Heart left ventricle (tissue), 16 donors: ENCODE measurements at regions not wholly inside any gene's neighbourhood (a gene's known extent, or its start where the extent isn't known, plus 50 kb on each side); places are given as distances from the start of the nearest gene placed in this dataset.

Experiments used
- ATAC-seq, 4 donors: fragments of 200-7000 bp; cut with Tn5 transposase; one replicate each; pipeline ENCODE4 v1.9.1; 2020 to 2022; ENCODE audit warnings: moderate library complexity in 4 of 4, mild to moderate bottlenecking in 3 of 4, moderate number of reproducible peaks in 1 of 4
- DNase-seq, 5 donors: peaks; one replicate each; pipeline ENCODE4 v3.0.0-alpha.2; 2020
- H3K27ac ChIP-seq, 12 donors: fragments of 200-600 bp; sonication (generic) in 4 of 12; one replicate each; pipeline versions ENCODE4 v1.5.0 to v1.8.0; 2016 to 2022; ENCODE audit warnings: mild to moderate bottlenecking in 2 of 12
- H3K27me3 ChIP-seq, 9 donors: fragments of 200-600 bp; sonication (generic) in 2 of 9; one replicate each; pipeline versions ENCODE4 v1.5.1 to v1.8.0; 2016 to 2022; ENCODE audit warnings: mild to moderate bottlenecking in 3 of 9
- H3K36me3 ChIP-seq, 9 donors: fragments of 200-600 bp; sonication (generic) in 2 of 9; one replicate each; pipeline versions ENCODE4 v1.5.0 to v1.8.0; 2018 to 2022; ENCODE audit warnings: mild to moderate bottlenecking in 2 of 9
- H3K4me1 ChIP-seq, 12 donors: fragments of 200-600 bp; sonication (generic) in 4 of 12; one replicate each; pipeline versions ENCODE4 v1.5.0 to v1.8.0; 2016 to 2022; ENCODE audit warnings: mild to moderate bottlenecking in 3 of 12
- H3K4me3 ChIP-seq, 12 donors: fragments of 200-600 bp; sonication (generic) in 4 of 12; one replicate each; pipeline versions ENCODE4 v1.5.0 to v1.8.0; 2017 to 2022; ENCODE audit warnings: mild to moderate bottlenecking in 9 of 12, moderate library complexity in 4 of 12
- H3K9me3 ChIP-seq, 12 donors: fragments of 200-600 bp; sonication (generic) in 4 of 12; one replicate each; pipeline versions ENCODE4 v1.5.0 to v1.8.0; 2016 to 2022; ENCODE audit warnings: mild to moderate bottlenecking in 1 of 12
- POLR2A ChIP-seq, 2 donors: fragments of 450-650 bp; IDR thresholded peaks; one replicate each; pipeline ENCODE4 v1.6.1; 2017; ENCODE audit warnings: antibody characterized with exemption in 2 of 2, mild to moderate bottlenecking in 2 of 2, moderate library complexity in 2 of 2
- WGBS, 4 donors: extraction: QIAGEN DNeasy Blood & Tissue Kit in 2 of 4; methylation state at CpG; one replicate each; pipeline versions ENCODE4 v1.1.5 to v1.1.7; 2013 to 2018; 5-methylcytosine and 5-hydroxymethylcytosine counted together
- intact Hi-C, 10 donors: fragments of 100-400 bp; cut with DNase I; formaldehyde crosslinking; loops; one replicate each; pipeline versions ENCODE4 v1.11.1 to v1.14.2; 2022
- TF ChIP-seq, protein P1 (sequence below), 12 donors: fragments of 200-600 bp; sonication (generic) in 4 of 12; IDR thresholded peaks; one replicate each; pipeline versions ENCODE4 v1.5.0 to v1.8.0; 2018 to 2022; ENCODE audit warnings: antibody characterized with exemption in 12 of 12, mild to moderate bottlenecking in 5 of 12
- donor health status: ischemic (EF 13 %, LVEDD 7.1; RV severe dilation, severe dysfunction).
- donor health status: healthy with polysubstance abuse.
- donor health status: DM: no; HTN: yes; CAD: no.
- donor health status: DM: no; HTN: no; CAD: no.
- donor health status: ischemic (EF 25% LVEDD 6.9; RV normal size, moderate dysfunction).
- donor health status: ischemic (EF 25% LVEDD 5.7; RV mildly dilated, moderate dysfunction).
- donor health status: healthy.
- donor health status: DM: yes; HTN: yes; CAD: no.
- donor health status: ischemic (EF 35%, LVEDD 5.7; RV mildly dilated, moderate dysfunction).
- donor health status: nonischemic (EF 11% LVEDD 7.7; RV severe dilation, severe dysfunction).
- donor health status: DM: yes; HTN: yes; CAD: no.
- donor health status: PGD.
- donor health status: ischemic (EF 29% LVEDD 5.4; RV normal size, mild dysfunction).
- donor health status: nonischemic (EF 23%, LVEDD 6.1; RV moderate dilation, normal function).

DNA sequence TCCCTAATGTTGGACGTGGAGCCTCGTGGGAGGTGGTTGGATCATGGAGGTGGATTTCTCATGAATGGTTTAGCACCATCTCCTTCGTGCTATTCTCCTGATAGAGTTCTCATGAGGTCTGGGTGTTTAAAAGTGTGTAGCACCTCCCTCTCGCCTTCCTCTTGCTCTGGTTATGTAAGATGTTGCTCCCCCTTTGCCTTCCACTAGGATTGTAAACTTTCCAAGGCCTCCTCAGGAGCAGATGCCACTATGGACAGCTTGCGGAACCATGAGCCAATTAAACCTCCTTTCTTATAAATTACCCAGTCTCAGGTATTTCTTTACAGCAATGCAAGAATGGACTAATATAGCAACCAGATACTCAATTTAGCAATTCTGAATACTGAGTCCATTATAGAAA is 82.4 kb upstream of the PELI1 start:
- DNase-seq = no peak
- TF ChIP-seq POLR2A (IDR thresholded peaks at IDR 0.05) = no peak
- TF ChIP-seq, protein P1, sequence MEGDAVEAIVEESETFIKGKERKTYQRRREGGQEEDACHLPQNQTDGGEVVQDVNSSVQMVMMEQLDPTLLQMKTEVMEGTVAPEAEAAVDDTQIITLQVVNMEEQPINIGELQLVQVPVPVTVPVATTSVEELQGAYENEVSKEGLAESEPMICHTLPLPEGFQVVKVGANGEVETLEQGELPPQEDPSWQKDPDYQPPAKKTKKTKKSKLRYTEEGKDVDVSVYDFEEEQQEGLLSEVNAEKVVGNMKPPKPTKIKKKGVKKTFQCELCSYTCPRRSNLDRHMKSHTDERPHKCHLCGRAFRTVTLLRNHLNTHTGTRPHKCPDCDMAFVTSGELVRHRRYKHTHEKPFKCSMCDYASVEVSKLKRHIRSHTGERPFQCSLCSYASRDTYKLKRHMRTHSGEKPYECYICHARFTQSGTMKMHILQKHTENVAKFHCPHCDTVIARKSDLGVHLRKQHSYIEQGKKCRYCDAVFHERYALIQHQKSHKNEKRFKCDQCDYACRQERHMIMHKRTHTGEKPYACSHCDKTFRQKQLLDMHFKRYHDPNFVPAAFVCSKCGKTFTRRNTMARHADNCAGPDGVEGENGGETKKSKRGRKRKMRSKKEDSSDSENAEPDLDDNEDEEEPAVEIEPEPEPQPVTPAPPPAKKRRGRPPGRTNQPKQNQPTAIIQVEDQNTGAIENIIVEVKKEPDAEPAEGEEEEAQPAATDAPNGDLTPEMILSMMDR (IDR thresholded peaks at IDR 0.05) = no peak
- Histone ChIP-seq H3K27me3 (no peaks in the 10 kb centered on the region), H3K4me1 (peaks cover 3 to 43% (median 30%) of the 10 kb centered on the region in 12 donors), H3K27ac (no peak overlapping the region), H3K36me3 (no peaks in the 10 kb centered on the region), H3K9me3 (no peaks in the 10 kb centered on the region), H3K4me3 (no peak overlapping the region)
- 82 to 91% (median 85%) methylated on average over 5 of the region's 5 CpGs for WGBS, 4 donors
- ATAC-seq = no peak
- intact Hi-C loops = loop anchor here in 7 of 10 donors (5.0 to 10.0 kb wide), 6 partner anchors 36 to 172 kb away; partner anchors contain the start of gene PELI1 (in 5 of the 7)

DNA sequence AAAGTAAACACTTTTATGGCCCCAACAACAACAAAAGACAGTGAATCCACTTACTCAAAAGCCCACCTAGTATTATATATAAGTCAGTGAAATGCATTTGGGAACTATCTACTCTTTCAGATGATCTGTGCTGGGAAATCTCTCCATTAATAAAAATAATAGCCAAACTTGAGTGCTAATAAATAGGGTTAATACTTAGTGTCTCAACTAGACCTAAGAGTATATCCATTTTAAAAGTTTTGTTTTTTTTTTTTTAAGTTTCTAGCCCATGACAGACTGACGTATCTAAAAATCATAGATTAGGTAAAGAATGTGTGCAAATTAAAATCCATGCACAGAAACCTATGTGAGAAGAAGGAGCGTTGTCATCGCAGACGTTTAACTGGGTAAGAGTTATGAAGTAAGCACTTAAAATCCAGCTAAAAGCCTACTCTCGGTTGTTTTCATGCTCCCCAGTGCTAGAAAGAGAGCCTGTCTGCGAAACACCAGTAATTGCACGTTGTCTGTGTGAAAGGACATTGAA is 83.4 kb upstream of the PELI1 start:
- Histone ChIP-seq H3K36me3 (no peaks in the 10 kb centered on the region), H3K4me3 (peak overlapping the region; percentile 14 to 62 (median 50)), H3K9me3 (no peaks in the 10 kb centered on the region), H3K4me1 (peaks cover 1 to 32% (median 19%) of the 10 kb centered on the region in 12 donors), H3K27ac (peak overlapping the region; percentile 21 to 88 (median 78)), H3K27me3 (no peaks in the 10 kb centered on the region)
- no peak for DNase-seq
- TF ChIP-seq POLR2A (IDR thresholded peaks at IDR 0.05) = no peak
- TF ChIP-seq, protein P1 (IDR thresholded peaks at IDR 0.05) = no peak
- intact Hi-C loops = loop anchor here in 7 of 10 donors (5.0 to 10.0 kb wide), 6 partner anchors 35 to 173 kb away; partner anchors contain the start of gene PELI1 (in 5 of the 7)
- peak in 1 of 4 donors; percentile 16 for ATAC-seq
- 21 to 31% (median 28%) methylated on average over 7 of the region's 7 CpGs for WGBS, 4 donors

DNA sequence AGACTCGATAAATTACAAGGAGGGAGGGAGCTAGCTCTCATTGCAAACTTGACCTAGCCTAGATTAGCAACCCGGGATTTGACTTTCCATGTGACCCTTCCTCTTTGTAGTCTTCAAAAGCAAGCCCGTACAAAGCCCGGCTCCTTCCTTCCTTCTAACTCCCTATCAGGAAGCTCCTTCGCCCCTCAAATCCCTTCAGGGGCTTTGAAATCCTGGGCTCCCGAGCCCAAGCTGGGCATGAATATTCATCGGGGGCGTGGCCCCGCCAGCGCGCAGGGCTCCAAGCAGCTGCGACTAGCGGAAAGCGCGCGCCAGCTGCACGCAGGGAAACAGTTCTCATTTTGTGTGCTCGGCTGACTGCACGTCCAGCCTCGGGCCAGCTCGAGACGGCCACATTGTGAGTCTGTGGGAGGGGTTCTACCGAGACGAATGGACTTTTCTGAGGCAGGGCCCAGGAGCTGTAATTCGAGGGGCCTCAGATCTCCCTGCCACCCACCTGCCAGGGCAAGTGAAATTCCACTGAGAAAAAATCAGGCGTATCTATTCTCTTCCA is 84.0 kb upstream of the PELI1 start:
- intact Hi-C loops = loop anchor here in 7 of 10 donors (5.0 to 10.0 kb wide), 6 partner anchors 34 to 173 kb away; partner anchors contain the start of gene PELI1 (in 5 of the 7)
- peak overlapping the region; percentile 21 to 88 (median 78) for H3K27ac ChIP-seq
- DNase-seq (peak; percentile 86 to 94 (median 87)), ATAC-seq (peak; percentile 94 to 99 (median 98))
- TF ChIP-seq, protein P1 (IDR thresholded peaks at IDR 0.05) = peak in 3 of 12 donors; percentile 10 to 16 (median 13)
- peak in 1 of 2 donors; percentile 62 for TF ChIP-seq POLR2A (IDR thresholded peaks at IDR 0.05)
- no peaks in the 10 kb centered on the region for H3K27me3 ChIP-seq
- peaks cover 0 to 27% (median 15%) of the 10 kb centered on the region in 12 donors for H3K4me1 ChIP-seq
- no peaks in the 10 kb centered on the region for H3K36me3 ChIP-seq
- H3K4me3 ChIP-seq = peak overlapping the region; percentile 14 to 62 (median 50)
- 1 to 3% (median 2%) methylated on average over 13 to 26 of the region's 26 CpGs for WGBS, 4 donors
- no peaks in the 10 kb centered on the region for H3K9me3 ChIP-seq

DNA sequence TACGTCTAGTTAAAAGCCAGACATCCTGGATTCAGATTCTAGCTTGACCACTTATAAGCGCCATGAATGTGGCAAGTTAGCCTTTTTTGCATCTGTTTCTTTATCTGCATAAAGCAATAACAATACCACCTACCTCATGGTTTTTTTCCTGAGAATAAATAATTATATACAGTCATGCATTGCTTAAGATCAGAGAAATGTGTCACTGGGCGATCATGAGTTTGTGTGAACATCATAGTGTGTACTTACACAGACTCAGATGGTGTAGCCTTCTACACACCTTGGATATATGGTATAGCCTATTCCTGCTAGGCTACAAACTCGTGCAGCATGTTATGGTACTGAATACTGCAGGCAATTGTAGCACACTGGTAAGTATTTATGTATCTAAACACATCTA is 84.7 kb upstream of the PELI1 start:
- peaks cover 0 to 22% (median 14%) of the 10 kb centered on the region in 12 donors for H3K4me1 ChIP-seq
- H3K4me3 ChIP-seq = peak overlapping the region in 8 of 12 donors; percentile 41 to 62 (median 56)
- TF ChIP-seq, protein P1 (IDR thresholded peaks at IDR 0.05) = no peak
- no peak for TF ChIP-seq POLR2A (IDR thresholded peaks at IDR 0.05)
- H3K9me3 ChIP-seq = no peaks in the 10 kb centered on the region
- DNase-seq (no peak), ATAC-seq (no peak)
- H3K36me3 ChIP-seq = no peaks in the 10 kb centered on the region
- peak overlapping the region in 11 of 12 donors; percentile 21 to 88 (median 81) for H3K27ac ChIP-seq
- 83 to 84% (median 84%) methylated on average over 4 of the region's 4 CpGs for WGBS, 4 donors
- H3K27me3 ChIP-seq = no peaks in the 10 kb centered on the region
- intact Hi-C loops = loop anchor here in 7 of 10 donors (5.0 to 10.0 kb wide), 6 partner anchors 33 to 174 kb away; partner anchors contain the start of gene PELI1 (in 5 of the 7)
